GM10266 (cell line): ENCODE measurements at regions not wholly inside any gene's neighbourhood (a gene's known extent, or its start where the extent isn't known, plus 50 kb on each side); places are given as distances from the start of the nearest gene placed in this dataset.

Experiments
- DNase-seq: peaks from one replicate; pipeline ENCODE4 v3.0.0; 2012; ENCODE audit errors: extremely low spot score
- CTCF ChIP-seq: IDR thresholded peaks from 2 replicates; pipeline ENCODE4 v1.5.1; 2012; ENCODE audit warnings: mild to moderate bottlenecking, low read depth; ENCODE audit not compliant: control insufficient read depth, insufficient read depth; ENCODE audit errors: missing control alignments

GRCh38 chr4:13980317-13981310 lies 353.1 kb upstream of the BOD1L1 start:
- no peak for DNase-seq

GRCh38 chr4:13981499-13981898 lies 354.0 kb upstream of the BOD1L1 start:
- no peak for DNase-seq
- no peak for TF ChIP-seq CTCF

More at GRCh38 chr4:13980317-13981310, 353.1 kb upstream of the BOD1L1 start:
- no peak for TF ChIP-seq CTCF

- no peak for DNase-seq
- TF ChIP-seq CTCF, result no peak
Measured at GRCh38 chr4:13982010-13982409, 354.5 kb upstream of the BOD1L1 start.

GRCh38 chr4:13983189-13983790 lies 355.8 kb upstream of the BOD1L1 start:
- DNase-seq, result no peak
- TF ChIP-seq CTCF, result no peak

- no peak for TF ChIP-seq CTCF
- no peak for DNase-seq
Measured at GRCh38 chr4:13984991-13985800, 357.7 kb upstream of the BOD1L1 start.

- no peak for DNase-seq
- TF ChIP-seq CTCF, result no peak
Measured at GRCh38 chr4:13985837-13986236, 358.3 kb upstream of the BOD1L1 start.

GRCh38 chr4:13986548-13986947 lies 359.0 kb upstream of the BOD1L1 start:
- no peak for DNase-seq
- no peak for TF ChIP-seq CTCF
